GM06990 (cell line): ENCODE measurements at regions not wholly inside any gene's neighbourhood (a gene's known extent, or its start where the extent isn't known, plus 50 kb on each side); places are given as distances from the start of the nearest gene placed in this dataset.

Experiments
- DNase-seq: peaks from one replicate; pipeline ENCODE4 v3.0.0-alpha.2; 2011; ENCODE audit not compliant: insufficient read length; ENCODE audit errors: extremely low read depth
- H3K27me3 ChIP-seq: replicated peaks from 2 replicates; pipeline ENCODE4 v1.6.0; 2011; ENCODE audit warnings: low read length; ENCODE audit not compliant: control insufficient read depth, insufficient read depth
- H3K36me3 ChIP-seq: 2 replicates; pipeline ENCODE4 v1.5.1; 2011; ENCODE audit warnings: low read length; ENCODE audit not compliant: control insufficient read depth, insufficient read depth
- H3K4me3 ChIP-seq: replicated peaks from 2 replicates; pipeline ENCODE4 v1.5.1; 2011; ENCODE audit warnings: low read depth, mild to moderate bottlenecking, control low read depth, low read length
- CTCF ChIP-seq: IDR thresholded peaks from 2 replicates; pipeline ENCODE4 v1.5.1; 2011; ENCODE audit warnings: low read length, control low read depth, mild to moderate bottlenecking, inconsistent platforms; ENCODE audit not compliant: insufficient read depth, poor library complexity, severe bottlenecking

DNA sequence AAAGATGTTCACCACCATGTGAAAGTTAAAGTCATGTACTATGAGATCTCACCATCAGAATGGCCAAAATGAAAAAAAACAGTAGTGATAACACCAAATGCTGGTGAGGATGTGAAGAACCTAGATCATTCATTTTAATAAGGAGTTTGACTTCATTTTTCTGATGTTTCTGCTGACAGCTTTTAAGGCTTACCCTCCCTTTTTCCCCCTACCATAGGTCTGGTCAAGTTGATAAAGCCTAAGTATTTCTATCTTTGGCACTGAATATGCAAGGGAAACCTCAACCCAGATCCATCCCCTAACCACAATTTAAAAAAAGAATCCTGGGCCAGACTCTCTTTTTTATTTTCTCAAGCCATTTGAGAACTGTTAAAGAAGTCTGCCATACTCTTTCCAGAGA lies 689.6 kb upstream of the FOXG1 start:
- Histone ChIP-seq H3K27me3 (no peaks in the 10 kb centered on the region), H3K36me3 (no peaks in the 10 kb centered on the region), H3K4me3 (no peak overlapping the region)
- DNase-seq, result no peak
- no peak for TF ChIP-seq CTCF

- H3K27me3 ChIP-seq, result no peaks in the 10 kb centered on the region
- DNase-seq, result no peak
- H3K36me3 ChIP-seq, result no peaks in the 10 kb centered on the region
- no peak overlapping the region for H3K4me3 ChIP-seq
- TF ChIP-seq CTCF, result no peak
These were observed 683.2 kb upstream of the FOXG1 start for GRCh38 chr14:28083389-28083788.

DNA sequence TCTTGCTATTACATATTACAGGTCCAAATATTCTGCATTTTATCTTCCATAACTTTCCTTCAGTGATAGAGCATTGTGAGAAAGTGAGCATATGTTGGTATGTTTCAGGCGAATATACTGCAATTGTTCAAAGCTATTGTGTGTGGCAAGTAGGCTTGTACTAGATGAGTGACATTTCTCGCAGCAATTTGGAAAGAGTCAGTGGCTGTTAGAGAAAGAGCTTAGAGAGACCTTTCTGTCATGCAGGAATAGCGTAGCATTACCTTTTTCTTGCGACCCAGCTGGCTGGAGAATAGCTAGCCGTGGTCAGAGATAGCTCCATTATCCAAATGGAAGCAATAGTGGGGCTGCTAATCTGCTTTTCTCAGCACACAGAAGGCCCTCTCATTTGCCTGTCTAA lies 678.5 kb upstream of the FOXG1 start:
- no peak for DNase-seq
- Histone ChIP-seq H3K4me3 (no peak overlapping the region), H3K36me3 (no peaks in the 10 kb centered on the region), H3K27me3 (no peaks in the 10 kb centered on the region)
- no peak for TF ChIP-seq CTCF

- no peak for DNase-seq
- no peaks in the 10 kb centered on the region for H3K36me3 ChIP-seq
- TF ChIP-seq CTCF, result no peak
These were observed 669.0 kb upstream of the FOXG1 start for GRCh38 chr14:28097585-28097984.

DNA sequence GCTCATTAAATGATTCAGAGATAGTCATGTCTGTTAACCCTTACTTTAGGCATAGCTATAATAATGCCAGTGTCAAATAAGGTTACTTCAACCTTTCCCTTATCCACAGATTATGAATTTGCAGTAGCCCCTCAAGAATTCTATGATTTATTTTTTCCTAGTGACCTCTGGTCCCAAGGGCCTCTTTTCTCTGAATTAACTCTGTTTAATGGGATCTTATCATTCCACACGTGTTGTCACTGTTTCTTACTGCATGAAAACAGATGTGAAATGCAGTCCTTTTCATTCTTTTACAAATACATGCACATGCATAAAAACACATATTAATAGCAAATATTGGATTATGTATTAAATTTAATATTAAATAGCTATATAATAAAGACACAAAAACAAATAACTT lies 667.7 kb upstream of the FOXG1 start:
- DNase-seq, result no peak
- no peak for TF ChIP-seq CTCF
- H3K36me3 ChIP-seq, result no peaks in the 10 kb centered on the region
- no peak overlapping the region for H3K4me3 ChIP-seq
- H3K27me3 ChIP-seq, result no peaks in the 10 kb centered on the region

More at GRCh38 chr14:28097585-28097984, 669.0 kb upstream of the FOXG1 start:
- no peaks in the 10 kb centered on the region for H3K27me3 ChIP-seq
- no peak overlapping the region for H3K4me3 ChIP-seq

- H3K36me3 ChIP-seq, result no peaks in the 10 kb centered on the region
- TF ChIP-seq CTCF, result no peak
- H3K4me3 ChIP-seq, result no peak overlapping the region
- DNase-seq, result no peak
- no peaks in the 10 kb centered on the region for H3K27me3 ChIP-seq
These were observed 664.6 kb upstream of the FOXG1 start for GRCh38 chr14:28102001-28102400.
